ENCODE measurements at regions not wholly inside any gene's neighbourhood (a gene's known extent, or its start where the extent isn't known, plus 50 kb on each side); places are given as distances from the start of the nearest gene placed in this dataset.

DNA sequence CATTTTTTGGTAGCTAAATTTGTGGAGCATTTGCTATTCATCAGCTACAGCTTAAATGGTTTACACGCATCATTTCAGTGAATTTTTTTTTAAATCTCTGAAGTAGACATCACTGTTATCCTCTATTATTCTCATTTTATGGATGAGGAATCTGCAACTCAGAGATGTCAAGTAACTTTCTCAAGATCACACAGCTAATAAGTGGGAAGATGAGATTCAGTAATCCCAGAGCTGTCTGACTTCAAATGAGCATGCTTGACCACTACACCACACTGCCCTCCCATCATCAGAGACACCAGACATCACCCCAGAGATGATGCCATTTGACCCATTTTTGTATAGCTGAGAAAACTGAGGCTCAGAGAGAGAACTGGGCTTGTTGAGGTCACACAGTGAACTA, 116.4 kb downstream of the RRAGC start:
- no peak for DNase-seq (ENCODE audit: low read depth)
- no peak overlapping the region for H3K4me3 ChIP-seq (ENCODE audit: low read length)
- TF ChIP-seq, protein P1, sequence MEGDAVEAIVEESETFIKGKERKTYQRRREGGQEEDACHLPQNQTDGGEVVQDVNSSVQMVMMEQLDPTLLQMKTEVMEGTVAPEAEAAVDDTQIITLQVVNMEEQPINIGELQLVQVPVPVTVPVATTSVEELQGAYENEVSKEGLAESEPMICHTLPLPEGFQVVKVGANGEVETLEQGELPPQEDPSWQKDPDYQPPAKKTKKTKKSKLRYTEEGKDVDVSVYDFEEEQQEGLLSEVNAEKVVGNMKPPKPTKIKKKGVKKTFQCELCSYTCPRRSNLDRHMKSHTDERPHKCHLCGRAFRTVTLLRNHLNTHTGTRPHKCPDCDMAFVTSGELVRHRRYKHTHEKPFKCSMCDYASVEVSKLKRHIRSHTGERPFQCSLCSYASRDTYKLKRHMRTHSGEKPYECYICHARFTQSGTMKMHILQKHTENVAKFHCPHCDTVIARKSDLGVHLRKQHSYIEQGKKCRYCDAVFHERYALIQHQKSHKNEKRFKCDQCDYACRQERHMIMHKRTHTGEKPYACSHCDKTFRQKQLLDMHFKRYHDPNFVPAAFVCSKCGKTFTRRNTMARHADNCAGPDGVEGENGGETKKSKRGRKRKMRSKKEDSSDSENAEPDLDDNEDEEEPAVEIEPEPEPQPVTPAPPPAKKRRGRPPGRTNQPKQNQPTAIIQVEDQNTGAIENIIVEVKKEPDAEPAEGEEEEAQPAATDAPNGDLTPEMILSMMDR (IDR thresholded peaks at IDR 0.05; ENCODE audit: insufficient read depth, low read depth, low read length, missing control alignments): no peak

DNA sequence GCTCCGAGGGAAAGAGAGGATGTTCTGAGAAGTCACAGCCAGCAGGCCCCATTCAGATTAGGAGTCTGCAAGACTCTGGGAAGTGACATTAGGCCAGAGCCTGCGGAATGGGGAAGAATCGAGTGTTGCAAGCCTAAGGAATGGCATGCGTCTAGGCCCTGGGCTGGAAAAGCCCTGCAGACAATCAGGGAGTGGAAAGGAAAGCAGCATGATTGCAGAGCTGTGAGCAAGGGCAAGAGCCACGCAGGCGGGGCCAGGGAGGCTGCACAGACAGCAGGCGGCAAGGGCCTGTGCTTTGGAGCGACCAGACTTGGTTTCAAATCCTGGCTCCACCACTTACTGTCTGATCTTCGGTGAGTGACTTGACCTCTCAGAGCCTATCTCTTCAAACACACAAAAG, 118.2 kb downstream of the RRAGC start:
- TF ChIP-seq, protein P1 (IDR thresholded peaks at IDR 0.05; ENCODE audit: insufficient read depth, low read depth, low read length, missing control alignments): no peak
- no peak overlapping the region for H3K4me3 ChIP-seq (ENCODE audit: low read length)
- DNase-seq (ENCODE audit: low read depth): peak; percentile 34

DNA sequence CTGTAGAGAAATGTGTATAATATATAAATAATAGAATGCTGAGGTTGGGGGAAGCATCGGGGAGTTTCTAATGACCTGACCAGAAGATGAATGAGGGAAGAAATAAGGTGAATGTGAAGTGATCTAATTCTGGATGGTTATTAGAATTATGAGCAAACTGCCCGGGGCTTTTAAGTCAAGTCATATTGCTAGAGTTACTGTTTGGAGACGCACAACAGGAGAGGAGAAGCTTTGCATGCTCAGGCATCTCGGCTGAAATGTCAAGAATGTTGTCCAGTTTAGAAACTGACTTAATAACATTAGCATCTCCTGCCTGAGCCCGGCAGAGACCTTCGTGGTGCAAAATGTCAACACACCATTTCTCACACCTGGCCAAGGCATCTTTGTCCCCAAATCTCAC, 119.1 kb downstream of the RRAGC start:
- peak; percentile 76 for DNase-seq (ENCODE audit: low read depth)
- TF ChIP-seq, protein P1 (IDR thresholded peaks at IDR 0.05; ENCODE audit: insufficient read depth, low read depth, low read length, missing control alignments): no peak
- H3K4me3 ChIP-seq (ENCODE audit: low read length): no peak overlapping the region

- no peak overlapping the region for H3K4me3 ChIP-seq (ENCODE audit: low read length)
- DNase-seq (ENCODE audit: low read depth): no peak
- TF ChIP-seq, protein P1 (IDR thresholded peaks at IDR 0.05; ENCODE audit: insufficient read depth, low read depth, low read length, missing control alignments): no peak
Measured at GRCh38 chr1:38738207-38738606, 121.4 kb downstream of the RRAGC start.

GRCh38 chr1:38736399-38736798, 123.2 kb downstream of the RRAGC start:
- DNase-seq (ENCODE audit: low read depth): no peak
- H3K4me3 ChIP-seq (ENCODE audit: low read length): no peak overlapping the region
- TF ChIP-seq, protein P1 (IDR thresholded peaks at IDR 0.05; ENCODE audit: insufficient read depth, low read depth, low read length, missing control alignments): no peak

DNA sequence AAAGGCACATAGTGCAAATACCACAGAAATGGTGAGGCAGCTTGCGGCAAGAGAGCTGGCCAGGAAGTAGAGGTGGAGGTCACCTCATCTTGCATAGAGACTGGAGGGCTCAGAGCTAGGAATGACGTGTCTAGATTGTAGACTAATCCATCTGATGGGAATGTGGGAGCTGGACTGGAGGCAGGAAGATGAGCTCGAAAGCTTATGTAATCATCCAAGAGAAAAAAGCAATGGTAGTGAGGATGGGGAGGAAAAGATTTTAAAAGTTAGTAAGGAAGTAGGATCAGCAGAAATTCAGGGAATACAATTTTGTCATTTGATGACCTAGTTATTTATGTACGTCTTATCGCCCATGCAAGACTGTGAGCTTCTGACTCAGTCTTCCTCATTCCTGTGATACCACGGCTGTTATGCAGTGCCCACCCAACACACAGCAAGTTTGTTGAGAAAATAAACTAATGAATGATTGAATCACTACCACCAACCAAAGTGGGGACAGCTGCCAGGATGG, 123.9 kb downstream of the RRAGC start:
- peak; percentile 62 for DNase-seq (ENCODE audit: low read depth)
- H3K4me3 ChIP-seq (ENCODE audit: low read length): no peak overlapping the region
- TF ChIP-seq, protein P1 (IDR thresholded peaks at IDR 0.05; ENCODE audit: insufficient read depth, low read depth, low read length, missing control alignments): no peak

DNA sequence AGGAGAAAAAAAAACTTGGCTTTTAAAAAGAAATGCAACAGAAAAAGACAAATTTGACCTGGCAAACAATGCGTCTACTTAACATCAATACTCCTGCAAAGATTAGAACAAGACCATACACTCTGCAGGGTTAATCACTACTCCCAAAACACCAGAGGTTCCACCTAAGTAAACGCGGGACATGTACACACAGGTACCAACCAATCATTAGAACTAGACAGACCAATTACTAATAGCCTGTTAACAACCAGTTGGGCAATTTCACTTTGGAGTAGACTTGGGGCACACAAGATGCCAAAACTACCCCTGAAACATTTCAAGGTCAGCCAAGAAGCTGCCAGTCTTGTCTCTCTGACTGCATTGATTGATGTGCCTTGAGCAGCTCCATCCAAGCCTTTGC, 125.8 kb downstream of the RRAGC start:
- no peak overlapping the region for H3K4me3 ChIP-seq (ENCODE audit: low read length)
- TF ChIP-seq, protein P1 (IDR thresholded peaks at IDR 0.05; ENCODE audit: insufficient read depth, low read depth, low read length, missing control alignments): no peak
- peak; percentile 93 for DNase-seq (ENCODE audit: low read depth)

All from epithelial cell of esophagus (primary cell).